ENCODE measurements at regions not wholly inside any gene's neighbourhood (a gene's known extent, or its start where the extent isn't known, plus 50 kb on each side); places are given as distances from the start of the nearest gene placed in this dataset.
A peak's percentile ranks its signal among the peaks of the same experiment; 100 is the strongest.

DNA sequence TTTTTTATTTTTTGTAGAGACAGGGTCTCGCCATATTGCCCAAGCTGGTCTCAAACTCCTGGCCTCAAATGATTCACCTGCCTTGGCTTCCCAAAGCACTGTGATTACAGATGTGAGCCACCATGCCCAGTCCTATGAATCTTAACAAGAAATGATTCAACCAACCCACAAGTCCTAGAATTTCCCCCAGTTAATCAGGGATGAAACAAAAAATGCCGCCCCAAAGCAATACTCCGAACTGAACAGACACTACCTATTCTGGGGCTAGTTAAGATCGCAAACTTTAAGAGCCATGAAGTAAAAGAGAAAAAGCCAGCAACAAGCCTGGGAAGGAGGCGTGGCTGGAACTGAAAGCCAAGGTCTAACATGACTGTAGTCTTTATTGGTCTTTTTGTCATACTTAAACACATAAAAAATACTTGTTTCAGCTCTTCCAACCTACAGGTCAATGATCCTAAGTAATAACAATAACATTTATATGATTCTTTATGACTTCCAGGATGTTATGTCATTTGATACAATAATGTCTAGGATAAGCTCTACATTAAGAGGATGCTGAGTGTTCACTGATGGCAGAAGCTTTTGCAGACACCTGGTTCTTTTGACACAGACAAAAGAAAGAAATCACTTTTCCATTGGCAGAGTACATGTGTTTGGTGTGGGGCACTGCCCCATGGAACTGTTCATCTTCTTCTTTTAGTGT is 361.1 kb upstream of the TLE4 start:
- no peak for DNase-seq
- no peaks in the 10 kb centered on the region for H3K27me3 ChIP-seq (ENCODE audit: control insufficient read depth, insufficient read depth, low read length)
- H3K4me3 ChIP-seq (ENCODE audit: insufficient read depth, low read depth, low read length): no peak overlapping the region
- H3K36me3 ChIP-seq (replicated peaks; ENCODE audit: control insufficient read depth, insufficient read depth, low read length): no peaks in the 10 kb centered on the region

DNA sequence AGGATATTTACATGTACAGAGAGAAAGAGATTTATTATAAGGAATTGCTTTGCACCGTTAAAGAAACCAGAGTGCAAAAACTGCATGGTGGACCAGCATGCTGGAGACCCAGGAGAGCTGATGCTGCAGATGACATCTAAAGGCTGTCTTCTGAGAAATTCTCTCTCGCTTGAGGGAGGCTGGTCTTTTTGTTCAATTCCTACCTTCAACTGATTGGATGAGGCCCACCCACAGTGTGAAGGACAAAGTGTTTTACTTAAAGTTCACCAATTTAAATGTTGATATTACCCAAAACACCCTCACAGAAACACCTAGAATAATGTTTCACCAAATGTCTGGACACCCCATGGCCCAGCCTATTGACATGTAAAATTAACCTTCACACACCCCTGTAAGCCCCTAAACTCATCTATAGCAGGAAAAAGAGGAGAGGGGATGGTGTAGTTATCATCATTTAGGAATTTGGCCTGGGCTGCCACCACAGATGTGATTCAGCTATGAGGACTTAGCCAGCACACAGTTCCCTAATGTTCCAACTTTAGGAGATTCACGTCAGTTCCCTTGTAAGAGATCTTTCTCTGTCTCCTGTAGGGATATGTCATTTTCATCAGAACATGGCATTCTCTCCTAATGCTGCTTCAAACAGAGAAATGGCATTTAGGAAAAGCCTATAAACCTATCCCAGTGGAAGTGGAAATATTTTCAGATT is 358.2 kb upstream of the TLE4 start:
- no peaks in the 10 kb centered on the region for H3K27me3 ChIP-seq (ENCODE audit: control insufficient read depth, insufficient read depth, low read length)

DNA sequence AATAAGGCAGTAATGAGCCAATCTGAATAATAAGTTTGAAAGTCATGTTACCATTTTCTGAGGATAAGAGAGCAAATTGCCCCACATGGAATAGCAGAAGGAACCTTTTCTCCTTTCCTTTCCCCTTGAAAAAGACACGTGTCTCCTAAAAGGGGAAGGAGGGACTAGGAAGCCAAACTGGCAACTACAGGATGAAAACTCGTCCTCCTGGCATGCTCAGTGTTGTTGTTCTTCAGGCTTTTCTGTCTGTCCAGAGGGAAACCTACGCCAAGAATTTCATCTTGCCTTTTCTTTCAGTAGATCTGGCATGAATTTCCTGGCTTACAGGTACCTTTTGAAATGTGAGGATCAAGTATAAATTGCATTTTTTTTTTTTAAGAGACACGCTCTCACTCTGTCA is 355.9 kb upstream of the TLE4 start:
- no peak for DNase-seq
- Histone ChIP-seq H3K36me3 (replicated peaks; ENCODE audit: control insufficient read depth, insufficient read depth, low read length) (no peaks in the 10 kb centered on the region), H3K4me3 (ENCODE audit: insufficient read depth, low read depth, low read length) (no peak overlapping the region), H3K27me3 (ENCODE audit: control insufficient read depth, insufficient read depth, low read length) (no peaks in the 10 kb centered on the region)

More for the DNA sequence above, 358.2 kb upstream of the TLE4 start:
- Histone ChIP-seq H3K36me3 (replicated peaks; ENCODE audit: control insufficient read depth, insufficient read depth, low read length) (no peaks in the 10 kb centered on the region), H3K4me3 (ENCODE audit: insufficient read depth, low read depth, low read length) (no peak overlapping the region)
- no peak for DNase-seq

DNA sequence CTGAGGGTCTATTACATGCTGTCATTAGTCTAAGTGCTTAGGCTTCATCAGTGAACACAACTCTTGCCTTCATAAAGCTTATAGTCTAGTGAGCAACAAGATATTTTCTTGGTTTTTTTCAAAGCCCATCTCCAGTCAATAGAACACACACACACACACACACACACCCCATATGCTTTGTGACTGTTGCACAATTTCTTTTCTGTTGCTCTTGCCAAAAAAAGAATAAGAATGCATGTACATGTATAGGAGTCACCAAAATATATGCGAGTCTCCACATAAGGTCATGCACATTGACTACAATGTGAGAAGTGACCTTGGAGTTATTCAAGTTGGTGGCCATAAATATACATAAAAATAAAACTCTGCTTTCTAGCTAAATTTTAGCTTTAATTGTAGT is 351.5 kb upstream of the TLE4 start:
- Histone ChIP-seq H3K36me3 (replicated peaks; ENCODE audit: control insufficient read depth, insufficient read depth, low read length) (no peaks in the 10 kb centered on the region), H3K27me3 (ENCODE audit: control insufficient read depth, insufficient read depth, low read length) (no peaks in the 10 kb centered on the region), H3K4me3 (ENCODE audit: insufficient read depth, low read depth, low read length) (no peak overlapping the region)
- no peak for DNase-seq

DNA sequence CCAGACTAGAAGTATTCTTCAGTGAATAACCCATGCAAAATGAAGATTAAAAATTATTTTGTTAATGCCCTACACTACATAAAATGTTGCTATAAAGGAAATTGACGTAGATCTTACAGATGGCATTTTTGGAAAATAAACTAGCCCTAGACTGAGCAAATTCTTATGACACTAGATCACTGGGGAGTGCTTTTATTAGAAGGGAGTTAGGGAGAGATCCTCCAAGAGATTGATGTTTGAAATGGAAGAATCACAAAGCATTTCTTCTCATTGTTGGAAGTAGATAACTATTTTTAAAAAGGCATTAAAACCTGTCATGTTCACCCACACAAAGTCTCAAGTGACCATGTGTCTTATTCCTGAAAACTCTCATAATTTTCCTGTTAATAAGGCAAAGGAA is 351.1 kb upstream of the TLE4 start:
- H3K27me3 ChIP-seq (ENCODE audit: control insufficient read depth, insufficient read depth, low read length): no peaks in the 10 kb centered on the region
- no peak for DNase-seq
- no peaks in the 10 kb centered on the region for H3K36me3 ChIP-seq (replicated peaks; ENCODE audit: control insufficient read depth, insufficient read depth, low read length)
- H3K4me3 ChIP-seq (ENCODE audit: insufficient read depth, low read depth, low read length): no peak overlapping the region

DNA sequence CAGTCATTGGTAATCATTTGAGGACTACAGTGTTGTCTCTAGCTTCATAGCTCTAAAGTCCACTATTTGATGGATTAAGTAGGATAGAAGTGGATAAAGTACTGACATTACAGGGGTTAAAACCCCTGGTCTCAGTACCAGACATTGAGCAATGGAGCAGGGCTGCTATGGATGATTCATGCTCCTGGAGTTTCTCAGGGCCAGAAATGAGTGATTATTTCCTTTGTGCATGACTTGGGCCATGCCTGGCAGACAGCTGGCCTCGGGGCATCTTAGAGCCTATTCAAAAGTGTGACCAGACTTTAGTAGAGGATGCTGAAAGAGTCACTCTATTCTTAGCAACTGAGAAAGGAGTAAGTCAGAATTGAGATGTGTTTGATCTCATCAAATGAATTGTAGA is 350.7 kb upstream of the TLE4 start:
- no peak for DNase-seq
- H3K27me3 ChIP-seq (ENCODE audit: control insufficient read depth, insufficient read depth, low read length): no peaks in the 10 kb centered on the region
- H3K4me3 ChIP-seq (ENCODE audit: insufficient read depth, low read depth, low read length): no peak overlapping the region
- no peaks in the 10 kb centered on the region for H3K36me3 ChIP-seq (replicated peaks; ENCODE audit: control insufficient read depth, insufficient read depth, low read length)

DNA sequence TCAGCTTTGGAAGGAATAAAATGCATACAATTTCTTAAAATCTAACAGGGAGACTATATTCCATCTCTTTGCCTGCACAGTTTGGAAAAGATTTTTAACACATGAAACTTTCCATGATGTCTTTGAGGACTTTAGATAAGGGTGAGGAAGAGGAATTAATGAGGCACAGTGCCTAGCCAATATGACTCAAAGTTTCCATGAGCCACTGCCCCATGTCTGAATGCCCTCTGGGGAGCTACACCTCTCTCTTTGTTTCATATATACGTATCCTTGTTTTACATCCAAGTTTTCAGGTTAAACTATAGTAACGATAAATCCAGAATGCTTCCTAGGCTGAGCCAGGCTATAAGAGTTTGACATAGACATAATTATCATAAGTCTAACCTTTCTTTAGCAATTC is 349.3 kb upstream of the TLE4 start:
- Histone ChIP-seq H3K36me3 (replicated peaks; ENCODE audit: control insufficient read depth, insufficient read depth, low read length) (no peaks in the 10 kb centered on the region), H3K27me3 (ENCODE audit: control insufficient read depth, insufficient read depth, low read length) (no peaks in the 10 kb centered on the region), H3K4me3 (ENCODE audit: insufficient read depth, low read depth, low read length) (no peak overlapping the region)
- DNase-seq: no peak

DNA sequence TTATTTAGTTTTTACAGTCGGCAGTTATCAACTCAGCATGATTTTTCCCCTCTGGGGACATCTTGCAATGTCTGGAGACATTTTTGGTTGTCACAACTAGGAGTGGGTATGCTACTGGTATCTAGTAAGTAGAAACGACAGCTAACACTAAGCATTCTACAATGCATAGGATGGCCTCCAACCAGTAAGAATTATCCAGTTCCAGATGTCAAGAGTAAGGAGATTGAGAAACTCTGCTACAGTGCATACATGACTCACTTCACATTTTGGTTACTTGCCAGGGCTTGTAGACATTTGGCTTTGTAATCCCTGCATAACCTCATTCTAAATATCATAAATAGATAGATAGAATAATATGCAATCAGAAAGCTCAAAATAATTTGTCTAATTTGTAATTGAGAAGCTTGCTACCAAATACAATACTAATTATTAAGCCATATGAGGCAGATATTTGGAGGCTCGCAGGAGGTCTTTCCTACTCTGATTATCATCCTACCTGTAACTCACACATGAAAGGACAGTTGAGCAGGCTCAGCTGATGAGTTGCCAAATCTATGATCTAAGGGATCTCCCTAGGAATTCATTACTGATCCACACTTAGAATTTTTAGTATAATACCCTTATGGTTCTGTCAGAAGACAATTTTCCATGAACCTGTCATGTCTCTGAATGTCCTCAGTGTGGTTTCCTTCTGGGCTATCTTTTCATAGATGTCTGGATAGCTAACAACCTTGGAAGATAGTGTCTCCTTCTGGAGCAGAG is 346.9 kb upstream of the TLE4 start:
- H3K36me3 ChIP-seq (replicated peaks; ENCODE audit: control insufficient read depth, insufficient read depth, low read length): no peaks in the 10 kb centered on the region
- H3K27me3 ChIP-seq (ENCODE audit: control insufficient read depth, insufficient read depth, low read length): no peaks in the 10 kb centered on the region
- H3K4me3 ChIP-seq (ENCODE audit: insufficient read depth, low read depth, low read length): no peak overlapping the region
- DNase-seq: no peak

DNA sequence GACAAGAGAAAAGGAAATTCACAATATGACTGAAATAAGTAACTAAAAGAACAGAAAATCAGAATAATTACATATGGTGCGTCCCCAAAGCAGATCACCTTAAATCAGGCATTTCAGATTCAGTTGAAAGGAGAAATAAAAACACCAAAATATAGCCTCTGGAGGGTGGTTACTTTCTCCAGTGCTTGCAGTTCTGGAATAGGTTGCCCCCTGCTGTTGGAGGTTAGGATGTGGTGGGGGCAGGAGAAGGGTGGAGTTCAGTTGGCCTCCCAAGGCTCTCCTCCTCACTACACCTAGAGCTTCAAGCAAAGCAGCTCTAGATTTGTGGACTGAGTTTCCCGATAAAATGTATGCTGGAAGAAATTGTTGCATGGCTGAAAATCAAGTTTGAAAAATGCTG is 338.2 kb upstream of the TLE4 start:
- H3K4me3 ChIP-seq (ENCODE audit: insufficient read depth, low read depth, low read length): no peak overlapping the region
- H3K27me3 ChIP-seq (ENCODE audit: control insufficient read depth, insufficient read depth, low read length): no peaks in the 10 kb centered on the region
- DNase-seq: peak; percentile 36
- no peaks in the 10 kb centered on the region for H3K36me3 ChIP-seq (replicated peaks; ENCODE audit: control insufficient read depth, insufficient read depth, low read length)

DNA sequence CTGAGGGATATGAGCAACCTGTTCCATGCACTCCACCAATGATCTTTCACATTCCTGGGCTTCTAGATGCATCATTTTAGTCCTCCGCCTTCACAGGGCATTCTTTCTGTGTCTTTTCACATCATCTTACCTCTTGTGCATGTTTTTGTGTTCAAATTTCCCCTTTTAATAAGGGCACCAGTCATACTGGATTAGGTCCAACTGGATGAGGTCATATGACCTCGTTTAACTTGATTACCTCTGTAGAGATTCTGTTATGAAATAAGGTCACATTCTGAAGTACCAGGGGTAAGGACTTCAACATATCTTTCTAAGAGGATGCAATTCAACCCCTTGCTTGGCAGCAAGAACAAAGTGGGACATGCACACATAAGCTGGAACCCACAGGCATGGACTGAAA is 335.3 kb upstream of the TLE4 start:
- no peak overlapping the region for H3K4me3 ChIP-seq (ENCODE audit: insufficient read depth, low read depth, low read length)
- H3K27me3 ChIP-seq (ENCODE audit: control insufficient read depth, insufficient read depth, low read length): no peaks in the 10 kb centered on the region
- no peaks in the 10 kb centered on the region for H3K36me3 ChIP-seq (replicated peaks; ENCODE audit: control insufficient read depth, insufficient read depth, low read length)
- DNase-seq: no peak

DNA sequence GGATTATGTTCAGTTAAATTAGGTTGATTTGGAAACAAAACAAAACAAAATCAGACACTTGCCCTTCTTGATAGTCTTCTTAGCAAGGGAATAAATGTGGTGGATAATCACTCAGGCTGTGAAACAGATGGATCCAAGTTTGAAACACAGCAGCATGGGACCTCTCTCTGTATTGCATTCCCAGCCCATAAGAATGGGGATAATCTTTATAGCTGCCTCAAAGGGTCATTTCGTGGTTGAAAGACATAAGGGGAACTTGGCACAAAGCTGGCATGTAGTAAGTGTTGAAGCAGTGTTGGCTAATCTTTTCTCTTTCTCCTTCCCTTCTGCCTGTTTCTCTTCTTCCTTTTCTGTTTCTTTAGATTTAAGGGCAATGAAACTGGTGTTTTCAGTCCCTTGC is 333.9 kb upstream of the TLE4 start:
- Histone ChIP-seq H3K27me3 (ENCODE audit: control insufficient read depth, insufficient read depth, low read length) (no peaks in the 10 kb centered on the region), H3K36me3 (replicated peaks; ENCODE audit: control insufficient read depth, insufficient read depth, low read length) (no peaks in the 10 kb centered on the region), H3K4me3 (ENCODE audit: insufficient read depth, low read depth, low read length) (no peak overlapping the region)
- no peak for DNase-seq

DNA sequence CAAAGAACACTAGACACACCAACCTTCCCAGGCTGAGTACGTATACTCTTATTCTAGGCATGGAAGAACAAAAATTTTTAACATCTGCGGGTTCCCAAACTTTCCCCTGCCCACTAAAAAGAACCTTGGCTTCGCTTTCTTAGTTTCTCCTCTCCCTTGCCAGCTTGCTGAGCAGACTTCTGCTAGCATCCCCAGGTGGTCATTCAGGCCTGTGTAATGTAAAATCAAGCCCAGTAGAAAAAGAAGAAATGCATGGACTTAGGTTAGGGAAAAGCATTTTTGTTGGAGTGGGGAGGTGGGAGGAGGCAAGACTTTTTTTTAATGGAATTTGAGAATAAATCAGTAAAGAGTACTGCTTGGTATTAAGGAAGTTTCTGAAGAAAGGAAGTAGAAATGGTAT is 331.0 kb upstream of the TLE4 start:
- H3K36me3 ChIP-seq (replicated peaks; ENCODE audit: control insufficient read depth, insufficient read depth, low read length): no peaks in the 10 kb centered on the region
- no peaks in the 10 kb centered on the region for H3K27me3 ChIP-seq (ENCODE audit: control insufficient read depth, insufficient read depth, low read length)
- no peak overlapping the region for H3K4me3 ChIP-seq (ENCODE audit: insufficient read depth, low read depth, low read length)
- DNase-seq: peak; percentile 33

DNA sequence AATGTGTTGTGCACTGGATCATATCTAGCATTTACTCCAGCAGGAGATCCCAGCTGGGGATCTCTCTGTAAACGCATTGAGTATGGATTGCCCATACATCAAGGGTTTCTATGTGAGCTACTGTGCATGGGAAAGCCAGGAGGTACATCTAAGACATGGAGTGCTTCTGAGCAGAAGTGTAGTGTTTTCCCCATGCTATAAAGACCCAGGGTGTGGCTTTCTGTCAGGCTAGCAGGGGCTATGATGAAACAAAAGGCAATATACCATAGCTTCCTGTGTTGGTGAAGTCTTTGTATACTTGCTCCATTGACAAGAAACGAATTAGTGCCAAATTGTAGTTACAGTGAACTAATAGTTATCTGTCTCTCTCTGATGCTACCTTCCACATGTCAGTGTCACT is 329.3 kb upstream of the TLE4 start:
- DNase-seq: no peak
- no peaks in the 10 kb centered on the region for H3K36me3 ChIP-seq (replicated peaks; ENCODE audit: control insufficient read depth, insufficient read depth, low read length)
- H3K27me3 ChIP-seq (ENCODE audit: control insufficient read depth, insufficient read depth, low read length): no peaks in the 10 kb centered on the region
- no peak overlapping the region for H3K4me3 ChIP-seq (ENCODE audit: insufficient read depth, low read depth, low read length)

DNA sequence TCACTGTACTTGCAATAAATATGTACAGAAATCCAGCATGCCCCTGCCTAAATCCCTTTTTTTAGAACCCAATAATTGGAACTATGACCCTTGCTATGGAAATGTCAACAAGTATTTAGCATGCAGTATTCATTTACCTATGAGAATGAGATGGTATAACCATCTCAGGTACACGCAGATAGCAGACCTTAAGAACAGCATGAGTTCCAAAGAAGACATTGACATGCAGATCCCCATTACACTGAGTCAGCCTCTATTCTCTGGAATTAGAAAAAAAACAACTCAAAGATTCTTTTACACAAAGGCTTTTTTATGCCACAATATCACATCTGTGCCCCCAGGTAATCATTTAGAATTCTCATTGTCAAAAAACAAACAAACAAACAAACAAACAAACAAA is 325.6 kb upstream of the TLE4 start:
- DNase-seq: peak; percentile 11
- no peaks in the 10 kb centered on the region for H3K27me3 ChIP-seq (ENCODE audit: control insufficient read depth, insufficient read depth, low read length)
- H3K36me3 ChIP-seq (replicated peaks; ENCODE audit: control insufficient read depth, insufficient read depth, low read length): no peaks in the 10 kb centered on the region
- H3K4me3 ChIP-seq (ENCODE audit: insufficient read depth, low read depth, low read length): no peak overlapping the region

DNA sequence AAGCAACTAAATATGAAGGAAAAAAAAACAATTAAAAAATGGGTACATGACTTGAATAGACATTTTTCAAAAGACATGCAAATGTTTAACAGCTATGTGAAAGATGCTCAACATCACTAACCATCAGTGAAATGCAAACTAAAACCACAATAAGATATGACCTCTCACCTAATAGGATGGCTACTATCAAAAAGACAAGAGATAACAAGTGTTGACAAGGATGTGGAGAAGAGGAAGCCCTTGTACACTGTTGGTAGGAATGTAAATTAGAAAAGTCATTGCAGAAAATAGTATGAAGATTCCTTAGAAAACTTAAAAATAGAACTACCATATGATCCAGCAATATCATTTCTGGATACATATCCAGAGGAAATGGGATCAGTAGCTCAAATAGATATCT is 324.7 kb upstream of the TLE4 start:
- no peak for DNase-seq
- Histone ChIP-seq H3K36me3 (replicated peaks; ENCODE audit: control insufficient read depth, insufficient read depth, low read length) (no peaks in the 10 kb centered on the region), H3K4me3 (ENCODE audit: insufficient read depth, low read depth, low read length) (no peak overlapping the region), H3K27me3 (ENCODE audit: control insufficient read depth, insufficient read depth, low read length) (no peaks in the 10 kb centered on the region)
